ENCODE measurements at regions not wholly inside any gene's neighbourhood (a gene's known extent, or its start where the extent isn't known, plus 50 kb on each side); places are given as distances from the start of the nearest gene placed in this dataset.
A peak's percentile ranks its signal among the peaks of the same experiment; 100 is the strongest.

- DNase-seq, result no peak
Measured at GRCh38 chr13:79680485-79680884, 199.5 kb downstream of the NDFIP2 start.

- DNase-seq, result peak; percentile 50 to 77
Measured at GRCh38 chr13:79679334-79679733, 198.4 kb downstream of the NDFIP2 start.

- no peak for DNase-seq
Measured at GRCh38 chr13:79678100-79678499, 197.1 kb downstream of the NDFIP2 start.

GRCh38 chr13:79675931-79676660, 195.1 kb downstream of the NDFIP2 start:
- no peak for DNase-seq

- no peak for DNase-seq
Measured at GRCh38 chr13:79674765-79675515, 194.0 kb downstream of the NDFIP2 start.

GRCh38 chr13:79673993-79674377, 193.0 kb downstream of the NDFIP2 start:
- DNase-seq, result no peak

- no peak for DNase-seq
Measured at GRCh38 chr13:79673310-79673992, 192.5 kb downstream of the NDFIP2 start.

- peak in 1 of 2 experiments; percentile 5 for DNase-seq
Measured at GRCh38 chr13:79671420-79671819, 190.5 kb downstream of the NDFIP2 start.

GRCh38 chr13:79668201-79668752, 187.3 kb downstream of the NDFIP2 start:
- no peak for DNase-seq

- DNase-seq, result no peak
Measured at GRCh38 chr13:79667771-79668170, 186.8 kb downstream of the NDFIP2 start.

GRCh38 chr13:79663977-79664636, 183.2 kb downstream of the NDFIP2 start:
- no peak for DNase-seq

GRCh38 chr13:79663435-79663834, 182.5 kb downstream of the NDFIP2 start:
- no peak for DNase-seq

- peak; percentile 60 to 61 for DNase-seq
Measured at GRCh38 chr13:79662882-79663281, 181.9 kb downstream of the NDFIP2 start.

- DNase-seq, result no peak
Measured at GRCh38 chr13:79660361-79660760, 179.4 kb downstream of the NDFIP2 start.

GRCh38 chr13:79659121-79659521, 178.2 kb downstream of the NDFIP2 start:
- peak; percentile 72 to 83 for DNase-seq

GRCh38 chr13:79658333-79658975, 177.5 kb downstream of the NDFIP2 start:
- no peak for DNase-seq

GRCh38 chr13:79655509-79655908, 174.6 kb downstream of the NDFIP2 start:
- DNase-seq, result no peak

- no peak for DNase-seq
Measured at GRCh38 chr13:79654520-79654919, 173.6 kb downstream of the NDFIP2 start.

- DNase-seq, result no peak
Measured at GRCh38 chr13:79650688-79651087, 169.7 kb downstream of the NDFIP2 start.

- DNase-seq, result no peak
Measured at GRCh38 chr13:79648191-79648590, 167.2 kb downstream of the NDFIP2 start.

GRCh38 chr13:79647533-79647932, 166.6 kb downstream of the NDFIP2 start:
- no peak for DNase-seq

- DNase-seq, result no peak
Measured at GRCh38 chr13:79646880-79647279, 165.9 kb downstream of the NDFIP2 start.

Data from Kasumi-1 (cell line).